Calu3 (cell line): ENCODE measurements at regions not wholly inside any gene's neighbourhood (a gene's known extent, or its start where the extent isn't known, plus 50 kb on each side); places are given as distances from the start of the nearest gene placed in this dataset.

Source experiments
- BruUV-seq: library from RNA; stranded (reverse); fragments of 400-500 nt; replicated peaks from 2 replicates; lab custom pipeline; 2021; lab: Mats Ljungman, UMichigan
- CTCF ChIA-PET: fragments of 300-600 bp; sonication (Branson Sonifier 250); formaldehyde crosslinking; loops from one replicate; lab custom pipeline; 2022; ENCODE audit warnings: antibody characterized with exemption; lab: Charles Lee
- DNase-seq: peaks from one replicate; pipeline ENCODE4 v3.0.0; 2022
- H3K27ac Mint-ChIP-seq: one replicate; pipeline ENCODE4 v1.8.0; 2022; ENCODE audit warnings: mixed read lengths; ENCODE audit not compliant: unreplicated experiment
- H3K27me3 Mint-ChIP-seq: one replicate; pipeline ENCODE4 v1.8.0; 2022; ENCODE audit warnings: mixed read lengths; ENCODE audit not compliant: unreplicated experiment
- H3K36me3 Mint-ChIP-seq: one replicate; pipeline ENCODE4 v1.8.0; 2022; ENCODE audit warnings: mild to moderate bottlenecking, moderate library complexity, mixed read lengths; ENCODE audit not compliant: insufficient read depth, unreplicated experiment
- H3K4me1 Mint-ChIP-seq: one replicate; pipeline ENCODE4 v1.8.0; 2022; ENCODE audit warnings: mild to moderate bottlenecking, low read depth, mixed read lengths; ENCODE audit not compliant: unreplicated experiment
- H3K4me3 Mint-ChIP-seq: one replicate; pipeline ENCODE4 v1.8.0; 2022; ENCODE audit warnings: mild to moderate bottlenecking, low read depth, moderate library complexity, mixed read lengths; ENCODE audit not compliant: unreplicated experiment
- H3K9me3 Mint-ChIP-seq: one replicate; pipeline ENCODE4 v1.8.0; 2022; ENCODE audit warnings: low read depth, mixed read lengths; ENCODE audit not compliant: unreplicated experiment
- CTCF ChIP-seq: fragments of 200-600 bp; IDR thresholded peaks from one replicate; pipeline ENCODE4 v1.8.0; 2022; ENCODE audit warnings: antibody characterized with exemption; ENCODE audit not compliant: unreplicated experiment
- intact Hi-C: fragments of 100-400 bp; cut with micrococcal nuclease; formaldehyde crosslinking; loops from one replicate; pipeline ENCODE4 v1.10.0; 2022; ENCODE audit not compliant: unreplicated experiment

GRCh38 chr5:87853541-87853940 lies 415.1 kb downstream of the TMEM161B start:
- H3K4me3 Mint-ChIP-seq, result no peak overlapping the region
- no peaks in the 10 kb centered on the region for H3K27me3 Mint-ChIP-seq
- intact Hi-C loops, result no loop called here
- H3K9me3 Mint-ChIP-seq, result no peaks in the 10 kb centered on the region
- H3K27ac Mint-ChIP-seq, result no peak overlapping the region
- no peaks in the 10 kb centered on the region for H3K36me3 Mint-ChIP-seq
- H3K4me1 Mint-ChIP-seq, result peaks cover 6% of the 10 kb centered on the region
- no peak for TF ChIP-seq CTCF
- CTCF ChIA-PET, result interaction anchor here (0.6 kb wide), 1 partner anchor 861 kb away, joined by 3 read pairs; no protein-coding TSS in a partner anchor
- DNase-seq, result no peak
- BruUV-seq, result no TSS peak

- DNase-seq, result no peak
- Mint-ChIP-seq H3K27me3 (no peaks in the 10 kb centered on the region), H3K36me3 (no peaks in the 10 kb centered on the region), H3K4me3 (no peak overlapping the region), H3K4me1 (peaks cover 6% of the 10 kb centered on the region), H3K9me3 (no peaks in the 10 kb centered on the region), H3K27ac (no peak overlapping the region)
- BruUV-seq, result no TSS peak
- CTCF ChIA-PET, result interaction anchor here (0.5 kb wide), 1 partner anchor 422 kb away, joined by 5 read pairs; no protein-coding TSS in a partner anchor
- intact Hi-C loops, result no loop called here
- no peak for TF ChIP-seq CTCF
Observed at GRCh38 chr5:87851603-87852002, 417.0 kb downstream of the TMEM161B start.

- Mint-ChIP-seq H3K27ac (no peak overlapping the region), H3K4me3 (no peak overlapping the region), H3K36me3 (no peaks in the 10 kb centered on the region), H3K4me1 (peaks cover 6% of the 10 kb centered on the region), H3K27me3 (no peaks in the 10 kb centered on the region), H3K9me3 (no peaks in the 10 kb centered on the region)
- TF ChIP-seq CTCF, result no peak
- intact Hi-C loops, result no loop called here
- no TSS peak for BruUV-seq
- CTCF ChIA-PET, result interaction anchor here (0.6 kb wide), 1 partner anchor 1101 kb away, joined by 4 read pairs; no protein-coding TSS in a partner anchor
- no peak for DNase-seq
Observed at GRCh38 chr5:87850843-87851242, 417.8 kb downstream of the TMEM161B start.

GRCh38 chr5:87845734-87846133 lies 422.9 kb downstream of the TMEM161B start:
- Mint-ChIP-seq H3K9me3 (no peaks in the 10 kb centered on the region), H3K4me1 (peaks cover 2% of the 10 kb centered on the region), H3K36me3 (no peaks in the 10 kb centered on the region), H3K4me3 (no peak overlapping the region), H3K27ac (no peak overlapping the region), H3K27me3 (no peaks in the 10 kb centered on the region)
- intact Hi-C loops, result no loop called here
- BruUV-seq, result no TSS peak
- no peak for DNase-seq
- CTCF ChIA-PET, result no interaction called here
- no peak for TF ChIP-seq CTCF
